Kidney (tissue), 13 donors: ENCODE measurements at regions not wholly inside any gene's neighbourhood (a gene's known extent, or its start where the extent isn't known, plus 50 kb on each side); places are given as distances from the start of the nearest gene placed in this dataset.

Experiments
- DNase-seq, 5 donors: peaks; one replicate each; pipeline ENCODE4 v3.0.0-alpha.2; 2013 to 2020
- FAIRE-seq: peaks from 2 replicates; lab custom pipeline; 2012; peaks lifted over from hg19 to GRCh38; lab: Jason Lieb, UNC
- H3K27ac ChIP-seq, 2 donors: one replicate each; pipeline ENCODE4 v1.7.0; 2013; ENCODE audit warnings: low read depth in 2 of 2, low read length in 2 of 2, inconsistent platforms in 1 of 2
- H3K27me3 ChIP-seq: one replicate; pipeline ENCODE4 v1.7.1; 2013; ENCODE audit warnings: low read length, inconsistent platforms; ENCODE audit not compliant: control insufficient read depth, insufficient read depth
- H3K36me3 ChIP-seq, 3 donors: one replicate each; pipeline versions ENCODE4 v1.7.0 to v1.7.1; 2013; ENCODE audit warnings: low read length in 3 of 3, control low read depth in 1 of 3, inconsistent platforms in 1 of 3; ENCODE audit not compliant: insufficient read depth in 3 of 3, control insufficient read depth in 2 of 3
- H3K4me1 ChIP-seq, 3 donors: one replicate each; pipeline versions ENCODE4 v1.7.0 to v1.7.1; 2013; ENCODE audit warnings: low read length in 3 of 3, inconsistent platforms in 1 of 3, low read depth in 1 of 3; ENCODE audit not compliant: control insufficient read depth in 2 of 3, insufficient read depth in 2 of 3
- H3K4me3 ChIP-seq, 3 donors: one replicate each; pipeline versions ENCODE4 v1.7.0 to v1.8.1; 2013; ENCODE audit warnings: low read length in 3 of 3, control low read depth in 1 of 3, inconsistent platforms in 1 of 3
- H3K9ac ChIP-seq, 3 donors: one replicate each; pipeline versions ENCODE4 v1.7.0 to v1.7.1; 2013; ENCODE audit warnings: low read length in 3 of 3, control low read depth in 1 of 3, inconsistent platforms in 1 of 3
- H3K9me3 ChIP-seq, 3 donors: one replicate each; pipeline versions ENCODE4 v1.7.0 to v1.7.1; 2013; ENCODE audit warnings: low read length in 3 of 3, control low read depth in 1 of 3, inconsistent platforms in 1 of 3; ENCODE audit not compliant: control insufficient read depth in 2 of 3, insufficient read depth in 1 of 3
- intact Hi-C: fragments of 100-400 bp; cut with DNase I; formaldehyde crosslinking; loops from one replicate; pipeline ENCODE4 v1.11.1; 2022
- TF ChIP-seq, protein P1 (sequence below): IDR thresholded peaks from 3 replicates; pipeline ENCODE4 v1.5.1; 2012; ENCODE audit warnings: mild to moderate bottlenecking, moderate library complexity, borderline replicate concordance; ENCODE audit not compliant: insufficient read depth; ENCODE audit errors: extremely low read depth
- donor health status: control.
- donor health status: control.
- donor health status: control.
- donor health status: control.
- donor health status: control.
- donor health status: DM: yes; HTN: yes; CAD: no.
- donor health status: Normal renal cell carcinoma (clear cell type).

DNA sequence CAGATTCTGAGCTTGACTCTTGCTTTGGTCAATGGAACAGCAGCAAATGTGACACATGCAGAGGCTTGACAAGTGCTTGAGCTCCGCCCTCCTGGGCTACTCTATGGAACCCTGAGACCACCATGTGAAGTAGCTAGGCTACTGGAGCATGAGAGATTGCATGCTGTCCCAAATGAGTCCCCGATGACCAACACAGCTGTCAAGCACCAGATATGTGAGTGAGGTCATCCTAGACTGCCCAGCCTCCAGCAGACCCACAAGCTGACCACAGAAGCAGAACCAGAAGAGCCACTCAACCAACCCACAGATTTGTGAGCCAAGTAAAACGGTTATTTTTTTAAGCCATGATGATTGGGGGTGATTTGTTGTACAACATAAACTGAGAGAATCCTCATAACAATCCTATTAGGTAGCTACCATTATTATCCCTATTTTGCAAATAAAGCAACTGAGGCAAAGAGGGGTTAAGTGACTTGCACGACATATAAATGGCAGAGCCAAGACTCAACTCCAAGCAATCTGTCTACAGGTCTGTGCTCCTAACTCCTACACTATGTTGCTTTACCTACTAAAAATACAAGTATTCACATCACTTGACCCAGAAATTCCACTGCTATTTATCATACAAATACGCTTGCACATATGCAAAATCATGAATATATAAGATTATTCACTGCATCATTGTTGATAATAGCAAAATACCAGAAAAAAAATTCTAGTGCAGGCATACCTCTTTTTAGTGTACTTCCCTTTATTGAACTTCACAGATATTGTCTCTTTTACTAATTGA is 136.2 kb downstream of the NDUFA12 start:
- Histone ChIP-seq H3K9ac (no peak overlapping the region), H3K36me3 (no peaks in the 10 kb centered on the region), H3K4me1 (peaks cover 0 to 3% (median 0%) of the 10 kb centered on the region in 3 donors), H3K9me3 (no peaks in the 10 kb centered on the region), H3K4me3 (no peak overlapping the region), H3K27me3 (peaks cover 6% of the 10 kb centered on the region), H3K27ac (no peak overlapping the region)
- intact Hi-C loops, result no loop called here
- TF ChIP-seq, protein P1, sequence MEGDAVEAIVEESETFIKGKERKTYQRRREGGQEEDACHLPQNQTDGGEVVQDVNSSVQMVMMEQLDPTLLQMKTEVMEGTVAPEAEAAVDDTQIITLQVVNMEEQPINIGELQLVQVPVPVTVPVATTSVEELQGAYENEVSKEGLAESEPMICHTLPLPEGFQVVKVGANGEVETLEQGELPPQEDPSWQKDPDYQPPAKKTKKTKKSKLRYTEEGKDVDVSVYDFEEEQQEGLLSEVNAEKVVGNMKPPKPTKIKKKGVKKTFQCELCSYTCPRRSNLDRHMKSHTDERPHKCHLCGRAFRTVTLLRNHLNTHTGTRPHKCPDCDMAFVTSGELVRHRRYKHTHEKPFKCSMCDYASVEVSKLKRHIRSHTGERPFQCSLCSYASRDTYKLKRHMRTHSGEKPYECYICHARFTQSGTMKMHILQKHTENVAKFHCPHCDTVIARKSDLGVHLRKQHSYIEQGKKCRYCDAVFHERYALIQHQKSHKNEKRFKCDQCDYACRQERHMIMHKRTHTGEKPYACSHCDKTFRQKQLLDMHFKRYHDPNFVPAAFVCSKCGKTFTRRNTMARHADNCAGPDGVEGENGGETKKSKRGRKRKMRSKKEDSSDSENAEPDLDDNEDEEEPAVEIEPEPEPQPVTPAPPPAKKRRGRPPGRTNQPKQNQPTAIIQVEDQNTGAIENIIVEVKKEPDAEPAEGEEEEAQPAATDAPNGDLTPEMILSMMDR, result no peak
- DNase-seq (no peak), FAIRE-seq (no peak)

DNA sequence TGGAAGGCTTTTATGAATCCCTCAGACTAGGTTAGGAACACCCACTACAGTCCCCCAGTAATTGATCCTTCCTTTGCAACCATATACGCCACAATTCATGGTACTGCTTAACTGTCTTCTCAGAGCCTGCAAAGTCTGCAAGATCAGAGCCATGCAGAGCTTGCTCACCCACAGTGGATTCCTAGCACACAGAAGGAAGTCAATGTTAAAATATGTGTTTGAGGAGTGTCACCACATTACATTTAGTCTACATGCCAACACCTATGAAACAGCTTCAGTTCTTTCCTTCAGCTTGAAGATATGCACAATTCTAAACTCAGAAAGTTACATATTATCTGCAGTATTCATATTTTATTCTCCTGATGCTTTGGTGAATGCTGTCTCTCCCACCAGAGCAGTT is 138.5 kb downstream of the NDUFA12 start:
- FAIRE-seq (no peak), DNase-seq (no peak)
- Histone ChIP-seq H3K27ac (no peak overlapping the region), H3K9me3 (no peaks in the 10 kb centered on the region), H3K9ac (no peak overlapping the region), H3K4me3 (no peak overlapping the region), H3K36me3 (no peaks in the 10 kb centered on the region), H3K27me3 (no peaks in the 10 kb centered on the region), H3K4me1 (peaks cover 0 to 3% (median 0%) of the 10 kb centered on the region in 3 donors)
- intact Hi-C loops, result no loop called here
- TF ChIP-seq, protein P1, result no peak

DNA sequence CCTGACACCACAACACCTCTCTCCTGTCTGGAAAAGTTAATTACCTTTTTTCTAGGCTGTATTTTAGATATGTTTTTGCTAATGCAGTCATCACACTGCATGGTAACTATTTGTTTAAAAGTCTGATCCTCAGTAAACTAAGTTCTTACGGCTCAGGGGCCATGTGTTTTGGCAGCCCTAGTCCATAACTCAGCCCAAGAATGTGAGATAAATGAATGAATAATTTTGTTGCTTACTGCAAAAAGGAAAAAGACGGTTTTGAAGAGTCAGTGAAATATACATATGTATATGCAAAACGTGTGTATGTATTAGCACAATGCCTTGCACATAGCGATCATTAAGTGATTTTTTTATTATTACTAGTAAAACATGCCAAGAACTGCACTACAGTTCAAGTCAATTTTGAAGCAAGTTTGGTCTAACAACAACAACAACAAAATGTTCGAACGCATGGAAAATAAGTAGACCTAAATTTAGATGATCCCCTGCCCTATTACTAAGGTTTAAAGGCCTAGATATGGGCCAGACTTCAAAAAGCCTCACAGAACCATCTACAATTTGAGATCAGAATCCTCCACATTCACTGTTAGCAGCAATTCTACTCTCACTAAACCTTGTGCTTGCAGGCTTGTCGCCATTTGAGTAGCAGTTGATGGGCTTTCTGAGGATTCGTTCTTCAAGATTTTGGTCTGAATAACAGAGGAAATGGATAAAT is 140.0 kb downstream of the NDUFA12 start:
- Histone ChIP-seq H3K9me3 (no peaks in the 10 kb centered on the region), H3K9ac (no peak overlapping the region), H3K4me3 (no peak overlapping the region), H3K27ac (no peak overlapping the region), H3K4me1 (peaks cover 0 to 6% (median 0%) of the 10 kb centered on the region in 3 donors), H3K36me3 (no peaks in the 10 kb centered on the region), H3K27me3 (no peaks in the 10 kb centered on the region)
- DNase-seq (no peak), FAIRE-seq (no peak)
- TF ChIP-seq, protein P1, result no peak
- intact Hi-C loops, result no loop called here
